ENCODE measurements at regions not wholly inside any gene's neighbourhood (a gene's known extent, or its start where the extent isn't known, plus 50 kb on each side); places are given as distances from the start of the nearest gene placed in this dataset.

DNA sequence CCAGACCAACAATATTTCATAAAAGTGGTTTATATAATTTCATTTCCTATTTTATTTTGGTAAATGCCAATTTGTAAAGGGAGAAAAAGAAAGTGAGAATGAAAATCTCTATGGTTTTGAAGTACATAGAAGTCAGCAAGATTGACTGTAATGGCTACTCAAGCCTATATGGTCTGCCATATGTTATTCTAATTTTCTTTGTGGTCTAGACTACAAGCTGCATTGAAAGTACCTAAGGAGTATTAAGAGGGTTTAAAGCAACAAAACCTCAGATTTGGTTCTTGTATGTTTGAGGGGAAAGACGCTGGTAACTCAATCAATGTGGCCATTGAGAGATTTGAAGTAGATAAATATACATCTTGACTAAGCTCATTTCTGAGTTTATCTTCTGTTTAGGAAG, 193.5 kb upstream of the EYA4 start:
- H3K4me3 ChIP-seq (replicated peaks; ENCODE audit: low read depth, low read length), result no peak overlapping the region
- DNase-seq (ENCODE audit: extremely low read depth, low read depth), result no peak
- TF ChIP-seq, protein P1, sequence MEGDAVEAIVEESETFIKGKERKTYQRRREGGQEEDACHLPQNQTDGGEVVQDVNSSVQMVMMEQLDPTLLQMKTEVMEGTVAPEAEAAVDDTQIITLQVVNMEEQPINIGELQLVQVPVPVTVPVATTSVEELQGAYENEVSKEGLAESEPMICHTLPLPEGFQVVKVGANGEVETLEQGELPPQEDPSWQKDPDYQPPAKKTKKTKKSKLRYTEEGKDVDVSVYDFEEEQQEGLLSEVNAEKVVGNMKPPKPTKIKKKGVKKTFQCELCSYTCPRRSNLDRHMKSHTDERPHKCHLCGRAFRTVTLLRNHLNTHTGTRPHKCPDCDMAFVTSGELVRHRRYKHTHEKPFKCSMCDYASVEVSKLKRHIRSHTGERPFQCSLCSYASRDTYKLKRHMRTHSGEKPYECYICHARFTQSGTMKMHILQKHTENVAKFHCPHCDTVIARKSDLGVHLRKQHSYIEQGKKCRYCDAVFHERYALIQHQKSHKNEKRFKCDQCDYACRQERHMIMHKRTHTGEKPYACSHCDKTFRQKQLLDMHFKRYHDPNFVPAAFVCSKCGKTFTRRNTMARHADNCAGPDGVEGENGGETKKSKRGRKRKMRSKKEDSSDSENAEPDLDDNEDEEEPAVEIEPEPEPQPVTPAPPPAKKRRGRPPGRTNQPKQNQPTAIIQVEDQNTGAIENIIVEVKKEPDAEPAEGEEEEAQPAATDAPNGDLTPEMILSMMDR (IDR thresholded peaks at IDR 0.05; ENCODE audit: low read depth, low read length, missing control alignments), result no peak

DNA sequence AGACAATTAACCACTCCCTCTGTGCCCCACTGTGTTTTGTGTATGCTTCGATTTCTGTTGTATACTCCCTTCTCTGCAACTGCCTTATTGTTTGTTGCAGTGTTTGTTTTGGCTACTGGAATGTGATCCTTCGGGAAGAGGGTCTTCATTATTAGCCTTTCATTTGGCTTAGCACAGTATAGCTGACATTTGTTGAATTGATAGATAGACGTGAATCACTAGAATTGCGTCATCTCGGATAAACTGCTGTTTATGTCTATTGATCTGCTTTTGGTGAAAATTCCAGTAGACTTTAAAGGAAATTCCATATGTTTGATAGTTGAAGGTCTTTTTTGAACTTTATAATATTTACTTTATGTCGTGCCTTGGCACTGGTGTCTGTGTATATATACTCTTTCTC, 189.9 kb upstream of the EYA4 start:
- TF ChIP-seq, protein P1 (IDR thresholded peaks at IDR 0.05; ENCODE audit: low read depth, low read length, missing control alignments), result no peak

DNA sequence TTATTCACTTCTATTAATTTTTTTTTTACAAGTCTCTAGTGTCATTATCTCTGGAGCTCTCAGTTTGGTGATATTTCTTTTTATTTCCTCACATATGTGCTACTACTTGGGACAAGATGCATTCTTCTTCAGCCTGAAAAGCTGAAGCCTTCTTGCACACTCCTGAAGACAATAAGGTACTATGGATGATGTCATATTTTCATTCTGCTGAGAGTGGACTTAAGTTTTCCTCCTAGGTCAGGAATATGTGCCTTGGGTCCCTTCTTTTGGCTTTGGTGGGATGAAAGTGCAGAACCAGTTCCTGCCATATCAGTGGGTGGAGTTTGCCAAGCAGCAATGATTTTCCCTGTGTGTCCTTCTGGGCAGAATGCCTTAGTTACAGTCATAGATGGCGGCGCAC, 188.7 kb upstream of the EYA4 start:
- H3K4me3 ChIP-seq (replicated peaks; ENCODE audit: low read depth, low read length), result no peak overlapping the region
- TF ChIP-seq, protein P1 (IDR thresholded peaks at IDR 0.05; ENCODE audit: low read depth, low read length, missing control alignments), result no peak
- no peak for DNase-seq (ENCODE audit: extremely low read depth, low read depth)

More for the DNA sequence above, 189.9 kb upstream of the EYA4 start:
- H3K4me3 ChIP-seq (replicated peaks; ENCODE audit: low read depth, low read length), result no peak overlapping the region
- no peak for DNase-seq (ENCODE audit: extremely low read depth, low read depth)

DNA sequence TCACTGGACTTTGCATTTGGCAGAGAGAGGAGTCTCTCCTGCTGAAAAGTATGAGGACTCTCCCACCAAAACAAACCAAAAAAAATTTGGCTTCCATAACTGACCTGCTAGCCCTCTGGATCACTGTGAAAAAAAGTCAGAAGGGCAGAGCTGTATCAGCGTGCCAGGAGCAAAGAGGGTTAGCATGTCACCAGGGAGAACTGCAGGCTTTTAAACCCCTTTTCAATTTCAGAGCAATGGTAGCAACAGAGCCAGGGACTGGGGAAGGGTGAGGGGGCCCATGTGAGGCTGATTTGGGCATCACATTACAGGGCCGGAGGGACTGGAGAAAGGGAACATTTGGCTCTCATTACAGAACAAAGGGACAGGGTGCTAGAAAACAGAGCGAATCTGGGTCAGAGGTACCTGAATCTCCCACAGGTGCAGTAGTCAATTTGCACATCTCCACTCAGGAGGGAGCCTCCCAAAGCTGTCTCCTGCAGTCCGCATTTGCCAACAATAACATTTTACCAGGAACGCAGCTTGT, 185.7 kb upstream of the EYA4 start:
- H3K4me3 ChIP-seq (replicated peaks; ENCODE audit: low read depth, low read length), result no peak overlapping the region
- no peak for DNase-seq (ENCODE audit: extremely low read depth, low read depth)
- TF ChIP-seq, protein P1 (IDR thresholded peaks at IDR 0.05; ENCODE audit: low read depth, low read length, missing control alignments), result no peak

DNA sequence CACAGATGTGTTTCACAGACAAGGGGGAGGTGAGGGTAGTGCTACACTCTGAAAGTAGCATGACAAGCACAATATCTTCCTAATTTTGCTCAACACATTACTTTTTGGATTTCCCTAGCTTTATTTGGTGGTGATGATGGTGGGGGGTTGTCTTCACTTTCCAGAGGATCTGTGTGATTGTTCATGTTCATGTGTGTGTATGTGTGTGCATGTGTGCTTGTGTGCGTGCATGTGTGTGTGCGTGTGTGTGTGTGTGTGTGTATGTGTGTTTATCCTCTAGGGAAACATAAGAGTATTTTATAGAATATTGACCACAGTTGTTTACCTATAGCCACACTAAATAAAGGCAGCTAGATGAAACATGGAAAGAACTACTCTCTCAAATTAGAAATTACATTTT, 183.8 kb upstream of the EYA4 start:
- no peak overlapping the region for H3K4me3 ChIP-seq (replicated peaks; ENCODE audit: low read depth, low read length)
- no peak for DNase-seq (ENCODE audit: extremely low read depth, low read depth)
- TF ChIP-seq, protein P1 (IDR thresholded peaks at IDR 0.05; ENCODE audit: low read depth, low read length, missing control alignments), result no peak

DNA sequence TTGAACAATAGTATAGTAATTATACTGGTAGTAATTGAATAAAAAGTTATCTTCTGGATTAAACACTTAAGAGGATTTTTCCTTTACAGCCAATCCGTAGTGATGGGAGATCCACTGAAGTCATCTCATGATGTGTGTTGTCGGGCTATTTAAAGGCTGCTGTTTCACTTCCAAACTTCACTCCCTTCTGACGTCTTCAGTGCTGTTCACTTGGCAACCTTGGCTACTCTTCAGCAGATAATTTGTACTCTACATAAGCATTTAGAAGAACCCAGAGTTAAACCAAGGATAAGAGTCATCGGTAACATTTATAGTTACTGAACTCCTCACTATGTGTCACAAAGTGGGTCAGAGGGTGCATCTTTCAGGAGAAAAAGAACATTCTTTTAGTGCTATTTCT, 179.1 kb upstream of the EYA4 start:
- H3K4me3 ChIP-seq (replicated peaks; ENCODE audit: low read depth, low read length), result no peak overlapping the region
- no peak for DNase-seq (ENCODE audit: extremely low read depth, low read depth)
- TF ChIP-seq, protein P1 (IDR thresholded peaks at IDR 0.05; ENCODE audit: low read depth, low read length, missing control alignments), result no peak

DNA sequence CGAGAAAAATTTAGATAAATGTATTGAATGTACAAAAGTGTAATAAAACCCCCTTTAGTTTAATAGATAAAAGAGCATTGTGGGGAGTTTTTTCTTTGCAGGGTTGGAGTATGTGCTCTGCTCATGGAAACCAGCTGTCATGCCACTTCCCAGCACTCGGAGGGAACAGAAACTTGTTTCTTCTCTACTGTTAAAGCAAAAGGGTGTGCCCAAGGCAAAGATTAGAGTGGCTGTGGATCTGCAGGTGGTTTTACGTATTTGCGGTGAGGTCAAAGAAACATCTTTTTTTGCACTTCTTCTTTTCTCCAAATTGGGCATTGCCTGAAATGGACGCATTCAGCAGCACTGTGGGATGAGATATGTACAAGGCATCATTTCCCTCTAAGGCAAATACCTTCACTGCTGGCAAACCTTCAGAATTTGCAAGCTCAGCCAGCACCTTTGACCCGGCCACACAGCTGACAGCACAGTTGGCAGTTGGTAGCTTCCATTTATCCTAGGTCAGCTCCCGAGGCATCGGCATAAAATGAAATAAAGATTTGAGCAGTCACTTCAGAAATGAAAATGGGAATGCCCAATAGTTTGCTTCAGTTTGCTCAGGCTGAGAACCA, 178.4 kb upstream of the EYA4 start:
- no peak for DNase-seq (ENCODE audit: extremely low read depth, low read depth)
- no peak overlapping the region for H3K4me3 ChIP-seq (replicated peaks; ENCODE audit: low read depth, low read length)
- TF ChIP-seq, protein P1 (IDR thresholded peaks at IDR 0.05; ENCODE audit: low read depth, low read length, missing control alignments), result no peak

Data from HFF-Myc (cell line).